Esophagus (tissue), 2 donors: ENCODE measurements at regions not wholly inside any gene's neighbourhood (a gene's known extent, or its start where the extent isn't known, plus 50 kb on each side); places are given as distances from the start of the nearest gene placed in this dataset.

Experiments used
- H3K27ac ChIP-seq, 2 donors: one replicate each; pipeline ENCODE4 v1.5.1; 2013; ENCODE audit warnings: low read depth in 2 of 2, mild to moderate bottlenecking in 2 of 2, inconsistent platforms in 1 of 2, low read length in 1 of 2, moderate library complexity in 1 of 2
- H3K27me3 ChIP-seq, 2 donors: one replicate each; pipeline ENCODE4 v1.6.1; 2013; ENCODE audit warnings: low read length in 2 of 2, control low read depth in 1 of 2, mild to moderate bottlenecking in 1 of 2; ENCODE audit not compliant: insufficient read depth in 2 of 2, control insufficient read depth in 1 of 2
- H3K36me3 ChIP-seq, 2 donors: one replicate each; pipeline ENCODE4 v1.6.1; 2013; ENCODE audit warnings: low read length in 1 of 2; ENCODE audit not compliant: control insufficient read depth in 2 of 2, insufficient read depth in 2 of 2
- H3K4me1 ChIP-seq, 2 donors: one replicate each; pipeline ENCODE4 v1.6.1; 2013; ENCODE audit warnings: low read length in 1 of 2; ENCODE audit not compliant: control insufficient read depth in 2 of 2, insufficient read depth in 2 of 2
- H3K4me3 ChIP-seq, 2 donors: one replicate each; pipeline ENCODE4 v1.5.1; 2013; ENCODE audit warnings: low read length in 2 of 2, mild to moderate bottlenecking in 2 of 2, low read depth in 1 of 2, moderate library complexity in 1 of 2
- H3K9me3 ChIP-seq, 2 donors: one replicate each; pipeline ENCODE4 v1.6.1; 2013; ENCODE audit warnings: mild to moderate bottlenecking in 2 of 2, low read depth in 1 of 2, low read length in 1 of 2, moderate library complexity in 1 of 2; ENCODE audit not compliant: control insufficient read depth in 2 of 2, insufficient read depth in 1 of 2
- WGBS, 2 donors: extraction: QIAGEN DNeasy Blood & Tissue Kit; methylation state at CpG; one replicate each; pipeline ENCODE4 v1.1.7; 2013; 5-methylcytosine and 5-hydroxymethylcytosine counted together
- donor health status: healthy with polysubstance abuse.
- donor health status: Bipolar disorder and iron deficiency.

DNA sequence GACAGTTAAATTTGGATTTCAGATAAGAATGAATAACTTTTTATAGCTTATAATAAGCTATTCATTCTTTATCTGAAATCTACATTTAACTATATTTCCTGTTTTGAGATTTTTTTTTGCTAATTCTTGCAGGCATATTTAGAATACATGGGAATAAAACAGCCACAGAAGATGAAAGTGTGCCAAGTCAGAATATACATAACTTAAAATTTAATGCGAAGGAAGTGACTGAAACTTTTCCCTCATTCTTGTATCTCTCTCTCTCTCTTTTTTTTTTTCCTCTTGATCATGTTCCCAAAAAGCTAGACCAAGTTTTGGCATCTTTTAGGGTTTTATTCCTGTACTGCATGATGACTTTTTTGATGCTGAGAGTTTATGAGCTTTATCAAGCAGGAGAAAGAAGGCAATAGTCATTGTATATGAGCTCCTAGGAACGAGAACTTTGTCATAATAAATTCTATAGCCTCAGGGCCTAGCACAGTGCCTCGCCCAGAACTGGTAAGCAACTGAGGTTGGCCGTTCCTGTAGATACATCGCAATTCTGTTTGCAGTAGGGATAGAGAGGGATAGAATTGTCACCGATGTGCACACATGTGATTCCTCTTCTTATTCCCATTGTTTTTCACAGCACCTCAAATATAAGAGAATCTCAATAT, 205.2 kb downstream of the MYLK4 start:
- Histone ChIP-seq H3K27ac (no peak overlapping the region), H3K36me3 (no peaks in the 10 kb centered on the region), H3K9me3 (no peaks in the 10 kb centered on the region), H3K4me3 (no peak overlapping the region), H3K4me1 (peaks cover 0 to 10% of the 10 kb centered on the region in 2 donors), H3K27me3 (no peaks in the 10 kb centered on the region)
- 64 to 74% methylated on average over 6 of the region's 6 CpGs for WGBS, 2 donors

DNA sequence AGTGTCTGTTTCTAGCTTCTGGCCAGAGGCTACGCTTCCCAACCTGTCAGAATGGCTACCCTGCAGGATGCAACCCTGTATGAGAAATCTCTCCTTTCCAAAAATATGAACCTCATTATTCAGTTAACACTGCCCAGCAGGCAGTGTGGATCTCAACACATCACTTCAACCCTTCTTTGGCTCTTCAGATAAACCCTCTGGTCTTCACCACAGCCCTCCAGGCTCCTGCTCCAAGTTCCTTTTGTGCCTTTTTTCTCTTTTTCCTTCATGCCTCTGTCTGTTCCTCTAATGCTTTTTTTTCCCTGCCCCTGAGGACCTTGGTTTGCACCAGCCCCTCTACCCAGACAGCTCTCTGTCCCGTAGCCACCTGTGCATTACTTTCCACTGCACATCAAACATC, 207.4 kb downstream of the MYLK4 start:
- peak overlapping the region in 1 of 2 donors; percentile 6 for H3K27ac ChIP-seq

GRCh38 chr6:2542858-2543218, 207.9 kb downstream of the MYLK4 start:
- peaks cover 0 to 10% of the 10 kb centered on the region in 2 donors for H3K4me1 ChIP-seq
- 50 to 60% methylated on average over 4 of the region's 4 CpGs for WGBS, 2 donors
- H3K27ac ChIP-seq = peak overlapping the region; percentile 6 to 54
- H3K4me3 ChIP-seq = no peak overlapping the region
- H3K9me3 ChIP-seq = no peaks in the 10 kb centered on the region
- H3K27me3 ChIP-seq = no peaks in the 10 kb centered on the region
- H3K36me3 ChIP-seq = no peaks in the 10 kb centered on the region

More for the DNA sequence above, 207.4 kb downstream of the MYLK4 start:
- Histone ChIP-seq H3K36me3 (no peaks in the 10 kb centered on the region), H3K27me3 (no peaks in the 10 kb centered on the region), H3K9me3 (no peaks in the 10 kb centered on the region), H3K4me3 (no peak overlapping the region), H3K4me1 (peaks cover 0 to 10% of the 10 kb centered on the region in 2 donors)
- WGBS, 2 donors = 86 to 88% methylated on average over 2 of the region's 2 CpGs

DNA sequence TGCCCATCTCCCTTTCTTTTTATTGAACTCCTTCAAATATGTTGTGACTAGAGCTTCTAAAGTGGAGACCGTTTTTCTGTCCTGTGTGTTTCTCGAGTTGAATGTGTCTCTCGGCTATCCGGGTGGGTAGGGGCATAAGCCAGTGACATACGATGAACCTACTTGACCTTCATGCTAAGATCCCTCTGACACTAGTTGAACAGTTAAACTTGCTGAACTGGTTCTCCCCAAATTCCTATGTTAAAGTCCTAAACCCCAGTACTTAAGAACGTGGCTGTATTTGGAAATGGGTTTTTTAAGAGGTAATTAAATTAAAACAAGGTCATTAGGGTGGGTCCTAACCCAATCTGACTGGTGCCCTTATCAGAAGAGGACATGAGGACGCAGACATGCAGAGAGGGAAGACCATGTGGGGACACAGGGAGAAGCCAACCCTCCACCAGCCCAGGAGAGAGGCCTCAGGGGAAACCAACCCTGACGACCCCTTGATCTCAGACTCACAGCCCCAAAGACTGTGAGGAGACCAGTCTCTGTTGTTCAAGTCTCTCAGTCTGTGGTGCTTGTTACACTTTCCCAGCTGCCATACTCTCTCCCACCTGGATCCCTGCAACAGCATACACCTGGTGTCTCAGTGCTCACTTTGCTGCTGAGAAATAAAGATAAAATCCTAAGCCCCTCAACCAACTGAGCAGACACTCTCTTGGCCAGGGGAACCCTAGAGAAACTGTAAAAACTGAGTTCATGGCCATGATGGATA, 208.4 kb downstream of the MYLK4 start:
- H3K27ac ChIP-seq = peak overlapping the region; percentile 6 to 54
- WGBS, 2 donors = 59 to 61% methylated on average over 8 of the region's 8 CpGs
- no peak overlapping the region for H3K4me3 ChIP-seq
- no peaks in the 10 kb centered on the region for H3K27me3 ChIP-seq
- no peaks in the 10 kb centered on the region for H3K36me3 ChIP-seq
- H3K9me3 ChIP-seq = peaks cover 0 to 2% of the 10 kb centered on the region in 2 donors
- peaks cover 0 to 10% of the 10 kb centered on the region in 2 donors for H3K4me1 ChIP-seq

- 59 to 88% methylated on average over 6 of the region's 6 CpGs for WGBS, 2 donors
- H3K9me3 ChIP-seq = peaks cover 0 to 2% of the 10 kb centered on the region in 2 donors
- peaks cover 0 to 4% of the 10 kb centered on the region in 2 donors for H3K4me1 ChIP-seq
- H3K27me3 ChIP-seq = no peaks in the 10 kb centered on the region
- no peak overlapping the region for H3K27ac ChIP-seq
- no peaks in the 10 kb centered on the region for H3K36me3 ChIP-seq
- H3K4me3 ChIP-seq = no peak overlapping the region
Observed at GRCh38 chr6:2536451-2536850, 214.3 kb downstream of the MYLK4 start.

- H3K36me3 ChIP-seq = no peaks in the 10 kb centered on the region
- whole genome bisulfite sequencing, 2 donors = 79 to 92% methylated on average over 8 of the region's 8 CpGs
- H3K27me3 ChIP-seq = no peaks in the 10 kb centered on the region
- H3K9me3 ChIP-seq = peaks cover 0 to 2% of the 10 kb centered on the region in 2 donors
- no peak overlapping the region for H3K4me3 ChIP-seq
- peaks cover 0 to 8% of the 10 kb centered on the region in 2 donors for H3K4me1 ChIP-seq
- no peak overlapping the region for H3K27ac ChIP-seq
Observed at GRCh38 chr6:2535506-2535905, 215.2 kb downstream of the MYLK4 start.

- H3K4me1 ChIP-seq = peaks cover 0 to 8% of the 10 kb centered on the region in 2 donors
- H3K9me3 ChIP-seq = peaks cover 0 to 2% of the 10 kb centered on the region in 2 donors
- 55 to 66% methylated on average over 5 of the region's 5 CpGs for WGBS, 2 donors
- no peak overlapping the region for H3K27ac ChIP-seq
- H3K27me3 ChIP-seq = no peaks in the 10 kb centered on the region
- H3K36me3 ChIP-seq = no peaks in the 10 kb centered on the region
- no peak overlapping the region for H3K4me3 ChIP-seq
Observed at GRCh38 chr6:2534406-2535042, 216.2 kb downstream of the MYLK4 start.

DNA sequence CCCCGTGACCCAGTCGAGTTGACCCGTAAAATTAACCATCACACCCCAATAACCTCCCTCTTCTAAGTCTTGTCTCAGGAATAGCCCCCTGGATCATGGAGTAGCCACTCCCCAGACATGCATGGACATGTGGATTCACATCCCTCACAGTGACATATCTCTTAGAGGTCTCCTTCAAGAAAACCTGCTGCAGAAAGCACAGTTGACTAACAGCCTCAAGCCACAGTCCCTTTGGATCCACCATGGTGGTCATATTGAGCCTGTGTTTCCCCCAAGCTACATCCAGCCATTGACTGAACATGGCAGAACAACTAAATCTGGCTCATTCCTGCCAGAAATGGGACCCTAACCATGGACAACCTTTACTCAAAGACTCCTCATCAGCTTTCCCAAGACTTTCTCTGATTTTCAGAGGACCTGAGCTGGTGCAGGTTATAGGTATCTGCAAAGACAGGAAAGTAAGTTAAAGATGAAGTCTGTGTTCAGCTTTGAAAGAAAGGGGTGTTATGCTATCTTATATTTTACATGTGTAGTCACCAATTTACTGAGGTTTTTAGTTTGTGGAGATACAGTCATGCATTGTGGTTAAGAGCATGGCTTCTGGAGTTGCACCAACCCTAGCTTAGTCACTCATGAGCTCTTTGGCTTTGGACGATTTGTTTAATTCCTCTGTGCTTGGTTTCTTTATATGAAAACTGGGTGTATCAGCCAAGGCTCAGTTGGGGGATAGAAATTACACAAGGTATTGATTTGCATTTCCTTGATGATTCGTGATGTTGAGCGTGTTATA, 219.1 kb downstream of the MYLK4 start:
- WGBS, 2 donors = 64 to 67% methylated on average over 6 of the region's 6 CpGs
- Histone ChIP-seq H3K9me3 (no peaks in the 10 kb centered on the region), H3K27me3 (no peaks in the 10 kb centered on the region), H3K27ac (peak overlapping the region; percentile 44 to 52), H3K4me1 (peaks cover 0 to 8% of the 10 kb centered on the region in 2 donors), H3K4me3 (no peak overlapping the region), H3K36me3 (no peaks in the 10 kb centered on the region)

- Histone ChIP-seq H3K36me3 (no peaks in the 10 kb centered on the region), H3K4me1 (peaks cover 0 to 7% of the 10 kb centered on the region in 2 donors), H3K9me3 (peaks cover 0 to 2% of the 10 kb centered on the region in 2 donors), H3K27ac (no peak overlapping the region), H3K4me3 (no peak overlapping the region), H3K27me3 (no peaks in the 10 kb centered on the region)
- WGBS, 2 donors = 53 to 58% methylated on average over 7 of the region's 7 CpGs
Observed at GRCh38 chr6:2529211-2529719, 221.5 kb downstream of the MYLK4 start.
